Medulla oblongata (tissue), 1 donor: ENCODE measurements at regions not wholly inside any gene's neighbourhood (a gene's known extent, or its start where the extent isn't known, plus 50 kb on each side); places are given as distances from the start of the nearest gene placed in this dataset.

Experiments
- DNase-seq: peaks from one replicate; pipeline ENCODE4 v3.0.0-alpha.2; 2015; ENCODE audit errors: extremely low spot score

DNA sequence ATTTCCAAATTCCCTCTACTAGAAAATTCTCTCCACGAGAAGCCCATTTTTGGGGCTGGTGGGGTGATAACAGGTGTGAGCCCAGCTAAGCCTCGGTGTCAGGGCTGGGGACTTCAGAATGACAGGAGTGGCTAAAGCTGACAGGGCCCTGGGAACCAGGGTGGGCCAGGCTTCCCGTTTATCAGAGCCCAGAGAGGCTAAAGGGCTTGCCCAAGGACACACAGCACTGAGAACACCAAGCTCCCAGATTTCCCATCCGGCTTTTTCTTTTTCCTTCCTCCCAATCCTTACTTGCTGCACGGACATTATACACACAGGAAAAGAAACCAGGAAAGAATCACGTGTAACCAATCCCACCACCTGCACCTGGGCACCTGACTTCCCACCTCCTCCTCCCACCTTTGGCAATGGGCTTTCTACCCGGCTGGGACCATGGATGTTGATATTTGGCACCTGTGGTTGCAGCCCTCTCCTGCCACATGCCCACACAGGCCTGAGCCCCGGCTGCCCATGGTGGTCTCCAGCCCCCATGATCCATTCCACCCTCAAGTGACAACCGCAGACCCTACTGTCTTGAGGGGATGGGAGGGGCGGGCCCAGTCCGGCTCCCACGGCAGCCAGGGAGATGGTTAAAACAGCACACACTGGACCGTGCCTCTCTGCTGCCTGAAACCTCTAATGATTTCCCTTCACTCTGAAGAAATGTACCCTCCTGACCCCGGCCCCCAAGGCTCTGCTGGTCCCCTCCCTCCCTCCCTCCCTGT, 78.9 kb downstream of the ENGASE start:
- DNase-seq: no peak

DNA sequence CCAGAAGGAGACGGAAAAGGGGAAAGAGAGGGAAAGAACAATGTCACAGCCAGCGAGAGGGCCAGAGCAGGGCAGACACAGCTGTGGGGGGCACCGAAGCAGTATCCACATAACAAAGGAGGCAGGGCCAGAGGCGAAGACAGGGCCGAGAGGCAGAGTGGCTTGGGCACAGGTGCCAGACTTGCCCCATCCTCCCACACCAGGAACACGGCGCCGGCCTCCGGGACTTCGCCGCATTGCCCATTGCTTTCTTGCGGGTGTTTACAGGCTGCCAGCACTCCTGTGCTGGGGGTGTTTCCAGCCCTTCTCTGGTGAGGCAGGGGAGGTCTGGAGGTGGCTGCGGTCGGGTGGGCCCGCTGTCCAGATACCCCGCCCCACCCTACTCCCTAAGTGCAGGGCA, 78.0 kb downstream of the ENGASE start:
- DNase-seq: no peak

DNA sequence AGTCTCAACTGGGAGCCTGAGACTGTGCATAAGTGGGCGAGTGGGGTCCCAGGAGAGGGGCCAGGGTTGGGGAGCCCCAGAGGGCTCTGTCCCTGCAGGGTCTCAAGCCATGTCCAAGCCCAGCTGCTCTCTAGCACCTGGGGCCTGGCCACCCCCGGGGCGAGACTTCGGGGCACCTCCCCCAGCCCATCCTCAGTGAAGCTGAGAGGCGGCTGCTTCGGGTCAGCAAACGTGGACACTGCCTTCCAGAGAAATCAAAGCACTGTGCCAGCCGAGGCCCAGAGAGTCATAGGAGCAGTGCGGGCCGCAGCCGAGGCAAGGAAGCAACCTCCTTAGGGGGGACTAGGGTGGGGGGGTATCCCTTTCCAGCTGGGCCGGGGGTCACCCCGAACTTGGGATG, 77.5 kb downstream of the ENGASE start:
- DNase-seq: no peak

DNA sequence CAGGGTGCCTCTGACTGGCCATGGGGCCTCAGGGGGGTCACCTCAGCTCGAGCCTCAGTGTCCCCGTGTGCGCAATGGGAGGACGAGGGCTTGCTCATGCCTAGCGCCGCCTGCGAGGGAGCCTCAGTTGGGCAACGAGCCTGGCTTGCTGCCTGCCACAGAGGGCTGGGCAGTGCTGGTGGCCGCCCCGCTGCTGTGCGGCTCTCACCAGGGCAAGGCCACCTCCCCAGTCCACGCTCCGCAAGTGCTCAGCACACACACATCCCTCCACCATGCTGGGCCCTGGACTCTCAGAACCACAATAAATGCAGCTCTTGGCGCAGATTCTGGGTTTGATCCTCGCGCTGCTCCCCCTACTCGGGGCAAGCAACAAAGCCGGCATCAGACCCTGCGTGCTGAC, 76.2 kb downstream of the ENGASE start:
- no peak for DNase-seq

DNA sequence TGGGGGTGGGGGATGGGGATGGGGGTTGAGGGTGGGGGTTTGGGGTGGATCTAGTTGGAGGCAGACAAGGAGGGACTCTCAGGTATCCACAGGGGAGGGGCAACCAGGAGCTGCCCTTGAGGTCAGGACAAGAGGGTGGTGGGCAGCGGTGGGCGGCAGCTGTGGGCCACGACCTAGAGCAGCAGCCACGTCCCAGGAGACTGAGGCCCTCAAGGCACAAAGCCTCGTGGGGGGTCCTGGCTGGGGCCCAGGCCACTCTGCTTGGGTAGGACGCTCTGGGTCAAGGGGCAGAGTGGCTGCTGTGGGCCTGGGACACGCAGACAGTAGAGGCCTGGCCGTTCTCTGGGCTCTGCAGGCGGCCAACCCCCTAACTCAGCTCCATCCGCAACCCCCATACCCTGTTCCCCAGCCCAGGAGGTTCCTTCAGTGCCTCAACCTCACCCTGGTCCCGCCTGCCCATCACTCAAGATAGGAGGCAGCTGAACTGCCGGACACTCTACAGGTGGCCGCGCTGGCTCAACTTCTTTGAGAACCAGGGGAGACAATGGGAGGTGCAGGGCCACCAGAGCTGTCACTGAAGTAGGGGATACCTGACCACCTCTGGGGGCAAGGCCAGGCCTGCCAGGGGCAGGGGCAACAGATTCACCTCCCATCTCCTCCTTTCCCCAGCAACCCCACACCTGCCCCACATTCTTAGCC, 75.6 kb downstream of the ENGASE start:
- DNase-seq: no peak

DNA sequence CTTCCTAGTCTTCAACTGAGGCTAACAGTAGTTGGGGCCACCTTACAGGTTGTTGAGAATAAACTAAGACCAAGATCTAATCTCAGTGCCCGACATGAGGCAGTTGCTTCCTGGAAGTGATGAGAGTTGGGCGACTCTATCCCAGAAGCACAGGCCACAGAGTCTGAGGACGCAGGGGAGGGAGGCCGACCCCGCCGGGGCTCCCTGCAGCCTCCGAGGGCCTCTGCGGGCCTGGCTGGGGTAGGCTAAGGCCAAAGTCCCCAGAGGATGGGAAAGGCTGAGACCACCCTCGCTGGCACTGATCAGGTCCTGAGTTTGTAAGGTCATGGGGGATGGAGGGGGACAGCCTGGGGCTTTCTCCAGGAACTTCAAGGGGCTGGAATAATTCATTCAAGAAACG, 74.0 kb downstream of the ENGASE start:
- DNase-seq: no peak

DNA sequence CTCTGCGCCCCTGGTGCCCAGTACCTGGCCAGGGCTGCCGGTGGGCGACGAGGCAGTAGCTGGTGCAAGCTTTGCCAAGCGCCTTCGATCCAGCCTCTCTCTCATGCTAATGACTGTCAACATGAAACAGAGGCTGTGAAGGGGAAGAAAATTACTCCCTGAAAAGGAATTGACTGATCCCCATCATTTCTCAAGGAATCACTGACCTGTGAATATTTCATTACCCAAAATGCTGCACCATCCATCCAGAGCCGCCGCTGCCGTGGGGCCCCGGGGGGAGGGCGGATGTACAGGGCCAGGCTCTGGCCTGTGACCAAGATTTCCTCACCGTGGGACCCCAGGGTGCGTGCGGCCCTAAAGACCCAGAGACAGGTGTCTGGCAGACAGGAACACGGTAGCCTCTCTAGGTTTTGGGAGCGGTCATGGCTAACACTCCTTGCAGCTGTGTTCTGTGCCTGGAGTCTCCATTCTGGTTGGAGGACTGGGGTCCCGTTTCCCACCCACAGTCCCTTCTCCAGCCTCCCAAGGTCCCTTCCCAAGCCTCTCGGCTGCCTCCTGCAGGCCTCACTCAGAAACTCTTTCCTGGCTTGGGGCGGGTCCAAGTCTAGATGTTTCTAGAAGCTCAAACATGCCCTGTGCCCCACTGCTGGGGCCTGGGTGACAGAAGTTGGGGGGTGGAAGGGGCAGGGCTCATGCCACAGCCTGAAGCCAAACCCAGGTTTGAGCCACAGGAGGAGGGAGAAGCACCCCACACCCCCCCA, 73.3 kb downstream of the ENGASE start:
- no peak for DNase-seq

DNA sequence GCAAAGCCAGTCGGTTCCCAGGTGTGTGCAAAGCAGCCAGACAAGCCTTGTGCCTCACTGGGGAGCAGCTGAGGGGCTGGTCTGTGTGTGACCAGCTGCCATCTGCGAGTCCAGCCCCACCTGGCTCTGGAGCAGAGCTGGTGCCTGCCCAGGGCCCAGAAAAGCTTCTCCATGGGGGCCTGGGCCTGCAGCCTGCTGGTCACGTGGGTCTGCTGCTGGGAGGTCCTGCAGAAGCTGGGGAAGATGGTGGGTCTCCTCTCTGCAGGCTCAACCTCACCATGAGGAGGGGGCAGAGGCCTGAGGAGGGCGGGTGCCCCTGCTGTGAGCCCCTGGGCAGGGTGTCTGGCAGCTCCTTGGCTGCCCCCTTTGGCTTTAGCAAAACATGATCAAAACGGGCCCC, 71.9 kb downstream of the ENGASE start:
- no peak for DNase-seq

DNA sequence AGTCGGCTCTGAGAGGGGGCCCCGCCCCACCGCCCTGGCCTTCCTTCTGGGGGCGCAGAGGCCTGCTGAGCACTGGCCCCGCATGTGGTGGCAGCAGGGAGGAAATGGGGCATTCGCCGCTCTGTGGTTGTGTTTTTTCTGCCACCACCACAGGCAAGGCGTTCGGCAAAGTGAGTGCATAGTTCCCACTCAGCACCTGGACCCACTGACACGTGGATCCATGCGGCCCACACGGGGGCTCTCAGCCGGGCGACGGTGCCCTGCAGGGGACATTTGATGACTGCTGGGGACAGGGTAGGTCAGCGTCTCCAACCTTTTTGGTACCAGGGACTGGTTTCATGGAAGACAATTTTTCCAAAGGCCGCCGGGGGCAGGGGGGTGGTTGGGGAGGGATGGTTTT, 70.9 kb downstream of the ENGASE start:
- DNase-seq: no peak

DNA sequence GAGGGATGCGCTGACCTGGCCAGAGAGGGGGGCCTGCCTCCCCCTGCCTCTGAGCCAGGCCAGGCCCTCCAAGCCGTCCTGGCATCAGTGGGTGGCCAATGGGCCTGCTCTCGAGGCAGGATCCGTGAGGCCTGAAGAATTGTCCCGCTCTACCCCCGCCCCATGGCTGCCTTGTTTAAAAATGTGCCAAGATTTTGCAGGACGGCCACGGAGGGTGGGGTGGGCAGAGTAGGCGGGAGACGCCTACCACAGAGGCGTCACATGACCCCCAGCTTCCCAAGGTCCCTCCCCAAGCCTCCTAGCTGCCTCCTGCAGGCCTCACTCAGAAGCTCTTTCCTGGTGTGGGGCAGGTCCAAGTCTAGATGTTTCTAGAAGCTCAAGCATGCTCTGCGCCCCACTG, 69.5 kb downstream of the ENGASE start:
- DNase-seq: no peak

DNA sequence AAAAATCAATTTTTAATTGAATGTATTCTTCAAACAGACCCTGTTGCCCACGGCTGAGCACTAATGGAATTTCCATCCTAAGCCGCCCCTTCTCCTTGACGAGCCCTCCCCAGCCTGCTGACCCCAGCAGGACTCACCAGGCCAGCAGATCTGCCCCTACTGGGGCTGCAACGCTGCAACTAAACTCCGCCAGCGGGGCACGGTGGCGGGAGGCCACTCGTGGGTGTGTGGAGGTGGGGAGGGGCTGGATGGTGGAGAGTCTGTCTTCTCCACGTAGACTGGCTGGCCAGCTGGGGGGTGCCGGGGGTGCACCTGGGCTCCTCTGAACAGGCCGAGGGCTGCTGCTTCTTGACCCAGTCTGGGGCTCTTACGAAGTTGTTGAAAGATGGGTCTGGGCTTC, 67.8 kb downstream of the ENGASE start:
- DNase-seq: no peak

DNA sequence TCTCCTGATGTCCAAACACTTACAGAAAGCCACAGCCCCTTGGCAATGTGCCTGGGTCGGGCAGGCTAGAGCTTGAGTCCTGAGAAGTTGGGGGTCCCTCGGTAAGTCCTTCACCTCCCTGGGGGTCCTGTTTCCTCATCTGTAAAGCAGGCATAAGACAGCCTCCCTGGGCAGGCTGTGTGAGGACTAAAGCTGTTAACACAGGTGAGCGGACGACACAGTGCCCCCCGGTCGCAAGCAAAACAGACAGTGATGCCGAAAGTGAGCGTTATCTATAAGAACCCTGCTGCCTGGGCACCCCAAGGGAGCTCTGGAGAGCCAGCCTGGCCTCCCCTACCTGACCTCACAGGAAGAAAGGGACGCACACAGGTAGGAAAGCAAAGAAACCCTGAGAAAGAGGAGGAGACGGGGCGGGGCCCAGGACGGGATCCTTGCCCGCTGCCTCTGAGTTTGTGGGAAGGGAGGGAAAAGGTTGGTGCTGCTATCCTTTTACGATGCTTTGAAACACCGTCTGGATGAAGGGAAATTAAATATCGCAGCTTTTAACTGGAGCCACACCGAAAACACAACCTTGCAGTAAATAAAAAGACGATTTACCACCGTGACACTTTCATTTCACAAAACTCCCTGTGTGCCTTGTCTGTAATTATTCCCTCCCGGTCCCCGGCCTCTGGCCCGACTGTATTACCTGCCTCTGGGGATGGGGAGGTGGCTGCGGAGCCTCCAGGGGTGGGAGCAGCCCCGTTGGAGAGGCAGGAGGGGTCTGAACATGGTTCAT, 67.1 kb downstream of the ENGASE start:
- no peak for DNase-seq

DNA sequence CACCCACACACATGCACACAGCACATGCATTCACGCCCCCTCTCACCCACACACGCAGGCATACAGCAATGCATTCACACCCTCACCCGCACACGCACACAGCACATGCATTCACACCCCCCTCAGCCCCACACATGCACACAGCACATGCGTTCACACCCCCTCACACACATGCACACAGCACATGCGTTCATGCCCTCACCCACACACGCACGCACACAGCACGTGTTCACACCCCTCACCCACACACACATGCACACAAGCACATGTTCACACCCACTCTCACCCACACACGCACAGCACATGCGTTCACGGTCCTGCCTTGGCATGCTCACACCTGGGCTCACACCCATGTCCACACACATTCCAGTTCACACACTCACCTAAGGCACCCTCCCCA, 64.2 kb downstream of the ENGASE start:
- no peak for DNase-seq

DNA sequence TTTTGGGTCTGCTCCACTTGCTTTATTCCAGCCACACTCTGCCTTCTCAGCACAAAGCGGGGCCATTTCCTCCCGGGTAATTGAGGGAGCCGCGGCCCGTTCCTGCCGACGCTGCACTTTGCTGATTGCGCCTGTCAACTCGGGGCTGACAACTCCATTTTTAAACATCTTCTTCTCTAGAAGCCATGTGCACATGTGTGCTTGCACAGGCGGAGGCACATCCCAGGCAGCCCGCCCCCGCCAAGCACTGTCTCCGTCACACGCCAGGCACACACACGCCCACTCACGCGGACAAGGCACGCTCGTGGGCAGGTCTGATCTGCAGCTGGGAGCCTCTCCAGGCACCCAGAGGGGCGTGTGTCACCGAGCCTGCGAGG, 63.2 kb downstream of the ENGASE start:
- DNase-seq: no peak

DNA sequence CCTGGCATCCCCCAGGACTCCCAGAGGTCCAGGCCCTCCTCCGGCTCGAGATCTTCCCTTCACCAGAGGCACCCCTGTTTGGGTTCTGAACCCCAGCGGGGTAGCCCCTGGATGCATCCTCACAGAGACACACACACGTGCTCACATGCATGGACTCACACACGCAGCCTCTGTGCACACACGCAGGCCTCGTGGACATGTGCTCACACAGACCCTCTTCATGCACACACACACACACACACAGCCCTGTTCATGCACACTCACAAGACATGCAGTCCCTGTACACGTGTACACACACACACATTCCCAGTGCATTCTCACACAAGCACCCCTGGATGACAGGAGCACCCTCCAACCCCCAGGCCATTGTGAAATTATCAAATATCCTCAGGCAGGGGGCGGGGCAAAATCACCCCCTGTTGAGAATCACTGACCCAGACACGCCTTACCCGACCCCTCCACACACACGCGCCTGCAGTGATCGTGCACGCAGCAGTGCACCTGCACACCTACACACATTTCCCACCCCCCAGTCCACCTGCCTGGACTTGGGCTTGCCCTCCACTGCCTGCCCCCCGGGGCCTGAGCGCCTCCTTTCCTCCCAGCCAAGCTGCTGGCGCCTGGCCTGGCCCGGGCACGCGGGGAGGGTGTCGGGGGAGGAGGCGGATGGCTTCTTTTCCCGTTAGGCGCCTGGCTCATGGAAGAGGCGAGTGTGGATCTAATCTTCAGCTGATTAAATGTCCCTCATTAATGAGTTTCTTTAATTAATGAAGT, 62.6 kb downstream of the ENGASE start:
- no peak for DNase-seq

DNA sequence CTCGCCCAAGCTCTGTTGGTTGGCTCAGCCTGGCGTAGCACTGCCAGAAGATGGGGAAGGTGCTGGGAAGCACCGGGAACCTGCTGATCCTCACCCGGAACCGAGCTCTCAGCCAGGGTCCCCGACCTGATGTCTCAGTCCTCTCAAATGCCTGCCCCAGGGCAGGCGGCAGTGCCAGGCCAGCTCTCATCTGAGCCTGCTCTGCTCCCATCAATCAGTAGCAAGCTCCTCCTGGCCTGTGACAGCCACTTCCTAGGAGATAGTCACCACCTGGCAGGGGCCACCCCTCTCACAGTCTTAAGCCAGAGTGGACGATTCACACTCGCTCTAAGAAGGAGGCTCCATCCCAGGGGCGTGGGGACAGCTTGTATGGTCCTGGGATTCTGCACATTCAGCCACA, 62.0 kb downstream of the ENGASE start:
- DNase-seq: no peak
